Ishikawa (cell line): ENCODE measurements at regions not wholly inside any gene's neighbourhood (a gene's known extent, or its start where the extent isn't known, plus 50 kb on each side); places are given as distances from the start of the nearest gene placed in this dataset.

Experiments
- EGR1 ChIP-seq: IDR thresholded peaks from 2 replicates; pipeline ENCODE4 v1.6.1; 2012
- TCF12 ChIP-seq: IDR thresholded peaks from 2 replicates; pipeline ENCODE4 v1.6.1; 2012; ENCODE audit warnings: low read depth
- YY1 ChIP-seq: IDR thresholded peaks from 2 replicates; pipeline ENCODE4 v1.6.1; 2012; ENCODE audit warnings: low read depth
- TF ChIP-seq, protein P1 (sequence below): IDR thresholded peaks from 2 replicates; pipeline ENCODE4 v1.6.1; 2012

- TF ChIP-seq TCF12 (no peak), YY1 (no peak), EGR1 (no peak)
- TF ChIP-seq, protein P1, sequence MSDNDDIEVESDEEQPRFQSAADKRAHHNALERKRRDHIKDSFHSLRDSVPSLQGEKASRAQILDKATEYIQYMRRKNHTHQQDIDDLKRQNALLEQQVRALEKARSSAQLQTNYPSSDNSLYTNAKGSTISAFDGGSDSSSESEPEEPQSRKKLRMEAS, result no peak
Observed at GRCh38 chr2:16464641-16465040, 201.0 kb downstream of the CYRIA start.
